ENCODE measurements at regions not wholly inside any gene's neighbourhood (a gene's known extent, or its start where the extent isn't known, plus 50 kb on each side); places are given as distances from the start of the nearest gene placed in this dataset.

- no peaks in the 10 kb centered on the region for H3K36me3 ChIP-seq (ENCODE audit: control insufficient read depth in 2 of 2, extremely low read depth in 1 of 2, insufficient read depth in 1 of 2, low read length in 1 of 2)
- H3K4me3 Mint-ChIP-seq = no peak overlapping the region
- DNase-seq = no peak
- CTCF ChIA-PET = no interaction called here
- WGBS (ENCODE audit: insufficient coverage) = no CpG with 5 or more reads among the region's 2 CpGs
- no peaks in the 10 kb centered on the region for H3K4me1 ChIP-seq (ENCODE audit: control insufficient read depth in 1 of 2, extremely low read depth in 1 of 2, insufficient read depth in 2 of 2, low read length in 2 of 2)
- peaks cover 2 to 4% of the 10 kb centered on the region in 2 experiments for H3K27me3 ChIP-seq (replicated peaks in 1 of 2; ENCODE audit: control insufficient read depth in 2 of 2, extremely low read depth in 1 of 2, insufficient read depth in 2 of 2, low read length in 1 of 2)
- no peak for ATAC-seq (replicated peaks in 1 of 4)
- no peak overlapping the region for H3K4me3 ChIP-seq (ENCODE audit: control insufficient read depth in 1 of 2, extremely low read depth in 1 of 2, low read length in 1 of 2)
- H3K4me1 Mint-ChIP-seq = no peaks in the 10 kb centered on the region
- no peaks in the 10 kb centered on the region for H3K36me3 Mint-ChIP-seq
- no peak overlapping the region for H3K27ac ChIP-seq (ENCODE audit: low read length)
- H3K27me3 Mint-ChIP-seq = peaks cover 11 to 13% of the 10 kb centered on the region in 2 donors
- H3K9me3 Mint-ChIP-seq = no peaks in the 10 kb centered on the region
- H3K27ac Mint-ChIP-seq = no peak overlapping the region
- POLR2A ChIA-PET = no interaction called here
- H3K9me3 ChIP-seq = no peaks in the 10 kb centered on the region
Observed at GRCh38 chr2:18408638-18409037, 151.8 kb downstream of the RDH14 start.

- Mint-ChIP-seq H3K27ac (no peak overlapping the region), H3K9me3 (no peaks in the 10 kb centered on the region), H3K27me3 (peaks cover 11 to 13% of the 10 kb centered on the region in 2 donors), H3K36me3 (no peaks in the 10 kb centered on the region), H3K4me1 (no peaks in the 10 kb centered on the region), H3K4me3 (no peak overlapping the region)
- ATAC-seq (replicated peaks in 1 of 4) = no peak
- Histone ChIP-seq H3K4me1 (ENCODE audit: control insufficient read depth in 1 of 2, extremely low read depth in 1 of 2, insufficient read depth in 2 of 2, low read length in 2 of 2) (no peaks in the 10 kb centered on the region), H3K27ac (ENCODE audit: low read length) (no peak overlapping the region), H3K9me3 (no peaks in the 10 kb centered on the region), H3K27me3 (replicated peaks in 1 of 2; ENCODE audit: control insufficient read depth in 2 of 2, extremely low read depth in 1 of 2, insufficient read depth in 2 of 2, low read length in 1 of 2) (peaks cover 2 to 4% of the 10 kb centered on the region in 2 experiments), H3K4me3 (ENCODE audit: control insufficient read depth in 1 of 2, extremely low read depth in 1 of 2, low read length in 1 of 2) (no peak overlapping the region), H3K36me3 (ENCODE audit: control insufficient read depth in 2 of 2, extremely low read depth in 1 of 2, insufficient read depth in 1 of 2, low read length in 1 of 2) (no peaks in the 10 kb centered on the region)
- CTCF ChIA-PET = interaction anchor here in 1 of 2 donors (1.0 kb wide), 1 partner anchor 19 kb away, joined by 3 read pairs; no protein-coding TSS in a partner anchor
- 100% methylated on average over 1 of the region's 2 CpGs for WGBS (ENCODE audit: insufficient coverage)
- DNase-seq = no peak
- POLR2A ChIA-PET = no interaction called here
Observed at GRCh38 chr2:18406219-18406618, 154.2 kb downstream of the RDH14 start.

DNA sequence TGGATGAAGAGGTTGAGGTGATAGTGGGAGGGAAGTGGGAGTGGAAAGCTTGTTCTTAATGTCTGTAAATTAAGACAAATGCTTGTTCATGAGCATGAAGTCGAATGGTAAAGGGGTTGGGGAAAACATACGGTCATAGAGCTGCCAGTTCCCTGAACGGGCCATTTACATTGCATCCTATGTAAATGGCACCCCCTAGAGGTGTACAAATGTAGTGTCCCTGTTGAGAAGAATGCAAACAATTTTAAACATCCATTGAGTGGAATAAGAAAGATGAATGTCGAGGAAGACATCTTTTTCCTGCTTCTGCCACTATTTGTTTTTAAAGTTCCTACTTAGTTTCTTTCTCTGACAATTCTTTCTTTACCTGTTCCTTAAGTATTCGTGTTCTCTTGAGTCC is 155.7 kb downstream of the RDH14 start:
- H3K36me3 ChIP-seq (ENCODE audit: control insufficient read depth in 2 of 2, extremely low read depth in 1 of 2, insufficient read depth in 1 of 2, low read length in 1 of 2) = no peaks in the 10 kb centered on the region
- ChIA-PET POLR2A (no interaction called here), CTCF (interaction anchor here in 1 of 2 donors (0.7 kb wide), 1 partner anchor 34 kb away, joined by 3 read pairs; no protein-coding TSS in a partner anchor)
- Mint-ChIP-seq H3K4me1 (no peaks in the 10 kb centered on the region), H3K36me3 (no peaks in the 10 kb centered on the region), H3K27me3 (peaks cover 6 to 9% of the 10 kb centered on the region in 2 donors), H3K4me3 (no peak overlapping the region), H3K27ac (no peak overlapping the region), H3K9me3 (no peaks in the 10 kb centered on the region)
- no CpG with 5 or more reads among the region's 5 CpGs for WGBS (ENCODE audit: insufficient coverage)
- no peak overlapping the region for H3K4me3 ChIP-seq (ENCODE audit: control insufficient read depth in 1 of 2, extremely low read depth in 1 of 2, low read length in 1 of 2)
- no peaks in the 10 kb centered on the region for H3K9me3 ChIP-seq
- H3K27ac ChIP-seq (ENCODE audit: low read length) = no peak overlapping the region
- no peaks in the 10 kb centered on the region for H3K4me1 ChIP-seq (ENCODE audit: control insufficient read depth in 1 of 2, extremely low read depth in 1 of 2, insufficient read depth in 2 of 2, low read length in 2 of 2)
- ATAC-seq (replicated peaks in 1 of 4) = no peak
- H3K27me3 ChIP-seq (replicated peaks in 1 of 2; ENCODE audit: control insufficient read depth in 2 of 2, extremely low read depth in 1 of 2, insufficient read depth in 2 of 2, low read length in 1 of 2) = peaks cover 0 to 2% of the 10 kb centered on the region in 2 experiments
- no peak for DNase-seq

DNA sequence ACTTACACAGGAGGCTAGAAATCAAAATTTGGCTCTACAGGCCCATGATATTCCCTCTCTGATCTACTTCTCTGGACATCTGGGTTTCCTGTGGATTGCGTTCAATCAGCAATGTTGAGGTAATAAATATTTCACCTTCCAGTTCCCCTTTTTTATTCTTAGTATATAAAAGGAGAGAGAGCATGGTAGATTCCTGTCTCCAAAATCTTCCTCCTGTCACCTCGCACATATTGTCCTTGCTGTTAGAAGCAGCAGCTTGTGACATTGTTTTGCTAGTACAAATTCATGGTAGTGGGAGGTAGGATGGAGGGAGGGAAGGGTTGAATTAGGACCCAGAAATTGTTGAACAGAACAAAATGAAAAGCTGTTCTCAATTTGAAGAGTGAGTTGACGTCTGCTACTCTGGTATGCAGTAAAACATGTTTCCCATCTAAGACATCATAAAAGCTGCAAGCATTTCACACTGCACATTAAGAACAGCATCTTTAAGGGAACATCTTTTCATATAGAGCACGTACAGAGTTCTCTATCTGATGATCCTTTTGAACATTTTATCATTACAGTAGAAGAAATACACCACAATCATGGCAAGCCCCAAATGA is 156.4 kb downstream of the RDH14 start:
- H3K9me3 ChIP-seq = no peaks in the 10 kb centered on the region
- POLR2A ChIA-PET = no interaction called here
- H3K27ac Mint-ChIP-seq = no peak overlapping the region
- peaks cover 3 to 6% of the 10 kb centered on the region in 2 donors for H3K27me3 Mint-ChIP-seq
- H3K4me3 ChIP-seq (ENCODE audit: control insufficient read depth in 1 of 2, extremely low read depth in 1 of 2, low read length in 1 of 2) = no peak overlapping the region
- H3K4me3 Mint-ChIP-seq = no peak overlapping the region
- no peaks in the 10 kb centered on the region for H3K4me1 Mint-ChIP-seq
- no peaks in the 10 kb centered on the region for H3K4me1 ChIP-seq (ENCODE audit: control insufficient read depth in 1 of 2, extremely low read depth in 1 of 2, insufficient read depth in 2 of 2, low read length in 2 of 2)
- H3K36me3 ChIP-seq (ENCODE audit: control insufficient read depth in 2 of 2, extremely low read depth in 1 of 2, insufficient read depth in 1 of 2, low read length in 1 of 2) = no peaks in the 10 kb centered on the region
- ATAC-seq (replicated peaks in 1 of 4) = no peak
- peaks cover 0 to 2% of the 10 kb centered on the region in 2 experiments for H3K27me3 ChIP-seq (replicated peaks in 1 of 2; ENCODE audit: control insufficient read depth in 2 of 2, extremely low read depth in 1 of 2, insufficient read depth in 2 of 2, low read length in 1 of 2)
- CTCF ChIA-PET = interaction anchor here in 1 of 2 donors (0.7 kb wide), 1 partner anchor 34 kb away, joined by 3 read pairs; no protein-coding TSS in a partner anchor
- H3K36me3 Mint-ChIP-seq = no peaks in the 10 kb centered on the region
- WGBS (ENCODE audit: insufficient coverage) = no CpG with 5 or more reads among the region's 4 CpGs
- no peaks in the 10 kb centered on the region for H3K9me3 Mint-ChIP-seq
- H3K27ac ChIP-seq (ENCODE audit: low read length) = no peak overlapping the region
- DNase-seq = no peak

DNA sequence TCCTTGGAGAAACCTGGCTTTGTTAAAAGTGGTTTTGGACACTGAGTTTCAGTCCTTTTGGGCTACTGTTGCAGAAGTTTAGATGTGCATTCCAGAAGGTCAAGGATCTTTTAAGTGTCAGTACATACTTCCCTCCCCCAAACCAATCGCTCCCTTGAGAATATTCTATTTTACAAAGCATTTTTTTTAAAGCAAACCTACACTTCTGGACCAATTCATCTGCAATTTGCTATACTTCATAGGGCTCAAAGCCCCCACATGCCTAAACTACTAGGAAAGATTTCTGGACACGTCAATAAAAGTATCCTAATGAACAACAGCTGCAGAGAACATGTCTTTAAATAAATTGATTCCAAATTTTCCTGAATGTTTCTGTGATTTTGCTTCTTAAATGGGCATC is 157.6 kb downstream of the RDH14 start:
- ATAC-seq (replicated peaks in 1 of 4) (no peak), DNase-seq (no peak)
- H3K9me3 Mint-ChIP-seq = no peaks in the 10 kb centered on the region
- no peak overlapping the region for H3K27ac Mint-ChIP-seq
- 83% methylated on average over 1 of the region's 2 CpGs for WGBS (ENCODE audit: insufficient coverage)
- Histone ChIP-seq H3K4me3 (ENCODE audit: control insufficient read depth in 1 of 2, extremely low read depth in 1 of 2, low read length in 1 of 2) (no peak overlapping the region), H3K27ac (ENCODE audit: low read length) (no peak overlapping the region), H3K4me1 (ENCODE audit: control insufficient read depth in 1 of 2, extremely low read depth in 1 of 2, insufficient read depth in 2 of 2, low read length in 2 of 2) (no peaks in the 10 kb centered on the region), H3K9me3 (no peaks in the 10 kb centered on the region), H3K36me3 (ENCODE audit: control insufficient read depth in 2 of 2, extremely low read depth in 1 of 2, insufficient read depth in 1 of 2, low read length in 1 of 2) (no peaks in the 10 kb centered on the region), H3K27me3 (replicated peaks in 1 of 2; ENCODE audit: control insufficient read depth in 2 of 2, extremely low read depth in 1 of 2, insufficient read depth in 2 of 2, low read length in 1 of 2) (peaks cover 0 to 2% of the 10 kb centered on the region in 2 experiments)
- H3K27me3 Mint-ChIP-seq = peaks cover 3 to 7% of the 10 kb centered on the region in 2 donors
- no peaks in the 10 kb centered on the region for H3K4me1 Mint-ChIP-seq
- no peak overlapping the region for H3K4me3 Mint-ChIP-seq
- ChIA-PET CTCF (interaction anchor here in 1 of 2 donors (1.4 kb wide), 1 partner anchor 10 kb away, joined by 3 read pairs; no protein-coding TSS in a partner anchor), POLR2A (no interaction called here)
- H3K36me3 Mint-ChIP-seq = no peaks in the 10 kb centered on the region

DNA sequence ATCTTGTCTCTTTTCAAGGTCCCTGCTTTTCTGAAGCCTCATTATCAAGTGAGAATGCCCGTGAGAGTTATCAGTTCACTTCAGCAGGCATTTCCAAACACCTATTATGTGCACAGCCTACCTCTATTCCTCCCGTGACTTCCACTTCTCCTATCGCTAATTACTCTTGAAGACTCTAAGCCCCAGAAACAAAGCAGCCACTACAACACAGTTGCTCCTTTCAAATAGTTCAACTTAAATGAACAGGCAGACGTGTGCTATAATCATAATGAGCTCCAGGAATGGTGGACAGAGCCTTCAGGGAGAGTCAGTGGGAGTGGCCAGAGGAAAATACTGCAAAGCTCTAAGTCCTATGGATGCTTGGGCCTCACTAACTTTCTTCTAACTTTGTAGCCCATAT is 159.0 kb downstream of the RDH14 start:
- Mint-ChIP-seq H3K9me3 (no peaks in the 10 kb centered on the region), H3K4me1 (no peaks in the 10 kb centered on the region), H3K4me3 (no peak overlapping the region), H3K27ac (no peak overlapping the region), H3K36me3 (no peaks in the 10 kb centered on the region), H3K27me3 (peaks cover 4 to 7% of the 10 kb centered on the region in 2 donors)
- ChIA-PET POLR2A (no interaction called here), CTCF (interaction anchor here in 1 of 2 donors (1.4 kb wide), 1 partner anchor 11 kb away, joined by 3 read pairs; no protein-coding TSS in a partner anchor)
- H3K27ac ChIP-seq (ENCODE audit: low read length) = no peak overlapping the region
- peaks cover 1 to 2% of the 10 kb centered on the region in 2 experiments for H3K27me3 ChIP-seq (replicated peaks in 1 of 2; ENCODE audit: control insufficient read depth in 2 of 2, extremely low read depth in 1 of 2, insufficient read depth in 2 of 2, low read length in 1 of 2)
- no peaks in the 10 kb centered on the region for H3K4me1 ChIP-seq (ENCODE audit: control insufficient read depth in 1 of 2, extremely low read depth in 1 of 2, insufficient read depth in 2 of 2, low read length in 2 of 2)
- H3K9me3 ChIP-seq = no peaks in the 10 kb centered on the region
- H3K4me3 ChIP-seq (ENCODE audit: control insufficient read depth in 1 of 2, extremely low read depth in 1 of 2, low read length in 1 of 2) = no peak overlapping the region
- 80% methylated on average over 3 of the region's 4 CpGs for WGBS (ENCODE audit: insufficient coverage)
- no peak for ATAC-seq (replicated peaks in 1 of 4)
- H3K36me3 ChIP-seq (ENCODE audit: control insufficient read depth in 2 of 2, extremely low read depth in 1 of 2, insufficient read depth in 1 of 2, low read length in 1 of 2) = no peaks in the 10 kb centered on the region
- no peak for DNase-seq
